Smooth muscle cell (in vitro differentiated cells): ENCODE measurements at regions not wholly inside any gene's neighbourhood (a gene's known extent, or its start where the extent isn't known, plus 50 kb on each side); places are given as distances from the start of the nearest gene placed in this dataset.

ENCODE experiments used
- DNase-seq: peaks from one replicate; lab custom pipeline; 2025; ENCODE audit not compliant: unreplicated experiment; lab: John Stamatoyannopoulos, UW
- H2AFZ ChIP-seq: fragments of 200-600 bp; sonication (generic); 2 replicates; pipeline ENCODE4 v1.6.0; 2016; ENCODE audit warnings: antibody characterized with exemption, low read depth, mild to moderate bottlenecking
- H3F3A ChIP-seq: fragments of 200-600 bp; sonication (generic); 2 replicates; pipeline ENCODE4 v1.6.0; 2017; ENCODE audit warnings: antibody characterized with exemption, low read depth
- H3K27ac ChIP-seq: fragments of 200-600 bp; sonication (generic); 2 replicates; pipeline ENCODE4 v1.5.1; 2016; ENCODE audit warnings: low read depth, mild to moderate bottlenecking
- H3K27me3 ChIP-seq: fragments of 200-600 bp; sonication (generic); 2 replicates; pipeline ENCODE4 v1.6.1; 2016; ENCODE audit warnings: low read depth, mild to moderate bottlenecking
- H3K36me3 ChIP-seq: fragments of 200-600 bp; sonication (generic); 2 replicates; pipeline ENCODE4 v1.5.1; 2016; ENCODE audit warnings: low read depth
- H3K4me1 ChIP-seq: fragments of 200-600 bp; sonication (generic); 2 replicates; pipeline ENCODE4 v1.5.1; 2016; ENCODE audit warnings: low read depth
- H3K4me2 ChIP-seq: fragments of 200-600 bp; sonication (generic); 2 replicates; pipeline ENCODE4 v1.6.0; 2016; ENCODE audit warnings: mild to moderate bottlenecking
- H3K4me3 ChIP-seq: fragments of 200-600 bp; sonication (generic); 2 replicates; pipeline ENCODE4 v1.5.1; 2016; ENCODE audit warnings: mild to moderate bottlenecking
- H3K79me2 ChIP-seq: fragments of 200-600 bp; sonication (generic); 2 replicates; pipeline ENCODE4 v1.6.0; 2016; ENCODE audit warnings: low read depth, mild to moderate bottlenecking
- H3K9ac ChIP-seq: fragments of 200-600 bp; sonication (generic); 2 replicates; pipeline ENCODE4 v1.6.0; 2016; ENCODE audit warnings: low read depth
- H3K9me3 ChIP-seq: fragments of 200-600 bp; sonication (generic); replicated peaks from 2 replicates; pipeline ENCODE4 v1.5.1; 2016; ENCODE audit warnings: low read depth
- H4K20me1 ChIP-seq: fragments of 200-600 bp; sonication (generic); 2 replicates; pipeline ENCODE4 v1.6.0; 2016; ENCODE audit warnings: low read depth
- CTCF ChIP-seq: fragments of 200-600 bp; sonication (generic); IDR thresholded peaks from 2 replicates; pipeline ENCODE4 v1.5.1; 2017; ENCODE audit warnings: borderline replicate concordance, mild to moderate bottlenecking, antibody characterized with exemption; ENCODE audit not compliant: insufficient read depth, poor library complexity, severe bottlenecking
- WGBS: methylation state at CpG from one replicate; pipeline ENCODE4 v1.1.7; 2016; ENCODE audit warnings: low lambda C conversion rate; 5-methylcytosine and 5-hydroxymethylcytosine counted together

- H3K4me2 ChIP-seq = peak overlapping the region; percentile 53
- peaks cover 3% of the 10 kb centered on the region for H3F3A ChIP-seq
- H3K9me3 ChIP-seq = no peaks in the 10 kb centered on the region
- H3K9ac ChIP-seq = no peak overlapping the region
- H3K36me3 ChIP-seq = no peaks in the 10 kb centered on the region
- H3K79me2 ChIP-seq = no peaks in the 10 kb centered on the region
- H3K27ac ChIP-seq = peak overlapping the region; percentile 66
- TF ChIP-seq CTCF = no peak
- peaks cover 7% of the 10 kb centered on the region for H3K4me1 ChIP-seq
- WGBS = 67% methylated on average over 9 of the region's 9 CpGs
- H4K20me1 ChIP-seq = no peaks in the 10 kb centered on the region
- no peak overlapping the region for H2AFZ ChIP-seq
- no peak for DNase-seq
- H3K27me3 ChIP-seq = no peaks in the 10 kb centered on the region
- no peak overlapping the region for H3K4me3 ChIP-seq
Observed at GRCh38 chr12:94707892-94708291, 57.5 kb upstream of the TMCC3 start.

- H3K27ac ChIP-seq = peak overlapping the region; percentile 15
Observed at GRCh38 chr12:94707036-94707435, 56.7 kb upstream of the TMCC3 start.

GRCh38 chr12:94706250-94706661 is 55.9 kb upstream of the TMCC3 start:
- H3K4me3 ChIP-seq = no peak overlapping the region
- no peaks in the 10 kb centered on the region for H3K27me3 ChIP-seq
- H3K79me2 ChIP-seq = no peaks in the 10 kb centered on the region
- no peaks in the 10 kb centered on the region for H3K36me3 ChIP-seq
- 65% methylated on average over 4 of the region's 4 CpGs for WGBS
- peaks cover 3% of the 10 kb centered on the region for H3F3A ChIP-seq
- no peak overlapping the region for H2AFZ ChIP-seq
- H4K20me1 ChIP-seq = no peaks in the 10 kb centered on the region
- no peak for DNase-seq
- H3K9ac ChIP-seq = no peak overlapping the region
- no peak for TF ChIP-seq CTCF
- no peaks in the 10 kb centered on the region for H3K9me3 ChIP-seq
- peak overlapping the region; percentile 91 for H3K27ac ChIP-seq
- H3K4me1 ChIP-seq = peaks cover 7% of the 10 kb centered on the region
- H3K4me2 ChIP-seq = no peak overlapping the region

More at GRCh38 chr12:94707036-94707435, 56.7 kb upstream of the TMCC3 start:
- Histone ChIP-seq H3K79me2 (no peaks in the 10 kb centered on the region), H3K9ac (no peak overlapping the region), H3K4me2 (peak overlapping the region; percentile 53), H4K20me1 (no peaks in the 10 kb centered on the region), H2AFZ (no peak overlapping the region), H3K9me3 (no peaks in the 10 kb centered on the region), H3K27me3 (no peaks in the 10 kb centered on the region), H3K36me3 (no peaks in the 10 kb centered on the region), H3K4me3 (no peak overlapping the region), H3F3A (peaks cover 3% of the 10 kb centered on the region), H3K4me1 (peaks cover 7% of the 10 kb centered on the region)
- TF ChIP-seq CTCF = no peak
- WGBS = 87% methylated on average over 3 of the region's 3 CpGs
- DNase-seq = no peak

- peaks cover 3% of the 10 kb centered on the region for H3F3A ChIP-seq
- peak overlapping the region; percentile 91 for H3K27ac ChIP-seq
- no peak for DNase-seq
- no peak overlapping the region for H2AFZ ChIP-seq
- no peaks in the 10 kb centered on the region for H3K9me3 ChIP-seq
- no peaks in the 10 kb centered on the region for H3K36me3 ChIP-seq
- TF ChIP-seq CTCF = no peak
- peak overlapping the region; percentile 58 for H3K9ac ChIP-seq
- no peak overlapping the region for H3K4me2 ChIP-seq
- 82% methylated on average over 4 of the region's 4 CpGs for WGBS
- H3K27me3 ChIP-seq = no peaks in the 10 kb centered on the region
- H4K20me1 ChIP-seq = no peaks in the 10 kb centered on the region
- H3K79me2 ChIP-seq = no peaks in the 10 kb centered on the region
- no peak overlapping the region for H3K4me3 ChIP-seq
- H3K4me1 ChIP-seq = peaks cover 7% of the 10 kb centered on the region
Observed at GRCh38 chr12:94705676-94706075, 55.3 kb upstream of the TMCC3 start.
